Gastrocnemius medialis (tissue), 4 donors: ENCODE measurements at regions not wholly inside any gene's neighbourhood (a gene's known extent, or its start where the extent isn't known, plus 50 kb on each side); places are given as distances from the start of the nearest gene placed in this dataset.

Experiments used
- CTCF ChIP-seq, 5 experiments: fragments of 450-650 bp in 3 of 5; fragments of 200-600 bp in 2 of 5; sonication (generic) in 2 of 5; IDR thresholded peaks in 4 of 5; conservative IDR thresholded peaks in 1 of 5; 1 replicate in 4 of 5; 2 replicates in 1 of 5; pipeline ENCODE4 v1.5.1; 2016 to 2019; ENCODE audit warnings: antibody characterized with exemption in 5 of 5, mild to moderate bottlenecking in 3 of 5, moderate library complexity in 3 of 5
- POLR2A ChIP-seq, 2 donors: fragments of 450-650 bp; IDR thresholded peaks; one replicate each; pipeline ENCODE4 v1.6.1; 2017; ENCODE audit warnings: antibody characterized with exemption in 2 of 2, mild to moderate bottlenecking in 2 of 2, moderate library complexity in 2 of 2

GRCh38 chr5:40160435-40160834, 519.3 kb upstream of the PTGER4 start:
- no peak for TF ChIP-seq CTCF (IDR thresholded peaks at IDR 0.05 in 4 of 5, conservative IDR thresholded peaks at IDR 0.05 in 1 of 5)
- TF ChIP-seq POLR2A (IDR thresholded peaks at IDR 0.05), result no peak
